Gastrocnemius medialis (tissue), 4 donors: ENCODE measurements at regions not wholly inside any gene's neighbourhood (a gene's known extent, or its start where the extent isn't known, plus 50 kb on each side); places are given as distances from the start of the nearest gene placed in this dataset.

Source experiments
- ATAC-seq, 2 donors: fragments of 150-250 bp; one replicate each; pipeline ENCODE4 v1.9.1; 2016
- DNase-seq, 2 donors: peaks; one replicate each; pipeline ENCODE4 v3.0.0-alpha.2; 2019
- H3K27ac ChIP-seq, 4 donors: fragments of 200-600 bp; sonication (generic); 1 replicate in 1 of 4; 2 replicates in 3 of 4; pipeline ENCODE4 v1.5.1; 2016 to 2018; ENCODE audit warnings: mild to moderate bottlenecking in 2 of 4, moderate library complexity in 1 of 4
- H3K27me3 ChIP-seq, 3 donors: fragments of 200-600 bp; sonication (generic) in 2 of 3; 1 replicate in 1 of 3; 2 replicates in 2 of 3; pipeline versions ENCODE4 v1.5.1 to v1.6.0; 2016 to 2019; ENCODE audit warnings: mild to moderate bottlenecking in 1 of 3, moderate library complexity in 1 of 3
- H3K36me3 ChIP-seq, 2 donors: fragments of 200-600 bp; sonication (generic) in 1 of 2; one replicate each; pipeline ENCODE4 v1.5.1; 2017 to 2018
- H3K4me1 ChIP-seq, 2 donors: fragments of 200-600 bp; sonication (generic) in 1 of 2; one replicate each; pipeline ENCODE4 v1.5.1; 2016 to 2017; ENCODE audit warnings: mild to moderate bottlenecking in 2 of 2
- H3K4me3 ChIP-seq, 4 donors: fragments of 200-600 bp; sonication (generic) in 3 of 4; 1 replicate in 1 of 4; 2 replicates in 3 of 4; pipeline ENCODE4 v1.5.1; 2016 to 2019; ENCODE audit warnings: mild to moderate bottlenecking in 2 of 4
- H3K9me3 ChIP-seq, 3 donors: fragments of 200-600 bp; sonication (generic) in 2 of 3; 1 replicate in 1 of 3; 2 replicates in 2 of 3; pipeline ENCODE4 v1.5.1; 2016 to 2019
- POLR2A ChIP-seq, 2 donors: fragments of 450-650 bp; IDR thresholded peaks; one replicate each; pipeline ENCODE4 v1.6.1; 2017; ENCODE audit warnings: antibody characterized with exemption in 2 of 2, mild to moderate bottlenecking in 2 of 2, moderate library complexity in 2 of 2
- in situ Hi-C, 4 donors: fragments of 200-750 bp; cut with MboI; loops; one replicate each; pipeline versions ENCODE4 v1.15.0 to v1.8.0; 2017; ENCODE audit warnings: low sequenced_read_pairs in 4 of 4
- intact Hi-C: fragments of 100-400 bp; cut with DNase I; formaldehyde crosslinking; loops from one replicate; pipeline ENCODE4 v1.15.1; 2023; ENCODE audit warnings: low total_unique reads
- TF ChIP-seq, protein P1 (sequence below), 5 experiments: fragments of 450-650 bp in 3 of 5; fragments of 200-600 bp in 2 of 5; sonication (generic) in 2 of 5; IDR thresholded peaks in 4 of 5; conservative IDR thresholded peaks in 1 of 5; 1 replicate in 4 of 5; 2 replicates in 1 of 5; pipeline ENCODE4 v1.5.1; 2016 to 2019; ENCODE audit warnings: antibody characterized with exemption in 5 of 5, mild to moderate bottlenecking in 3 of 5, moderate library complexity in 3 of 5

DNA sequence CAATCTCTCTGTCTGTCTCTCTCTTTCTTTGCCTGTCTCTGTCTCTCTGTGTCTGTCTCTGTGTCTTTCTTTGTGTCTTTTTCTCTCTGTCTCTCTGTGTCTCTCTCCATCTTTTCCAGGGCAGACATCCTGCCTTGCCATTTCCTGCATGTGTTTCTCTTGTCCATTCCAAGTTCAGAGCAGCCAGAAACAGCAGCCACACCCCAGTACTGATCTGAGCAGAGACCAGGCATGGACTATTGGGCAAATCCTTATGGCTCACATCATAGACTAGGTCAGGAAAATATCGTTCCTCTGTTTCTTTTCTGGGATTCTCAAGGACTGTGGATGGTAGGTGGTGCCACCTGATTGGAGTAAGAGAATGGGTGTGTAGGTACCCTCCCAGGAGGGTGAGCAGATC is 95.8 kb downstream of the RAMP3 start:
- H3K27me3 ChIP-seq = peaks cover 0 to 2% (median 0%) of the 10 kb centered on the region in 3 donors
- H3K4me1 ChIP-seq = no peaks in the 10 kb centered on the region
- TF ChIP-seq, protein P1, sequence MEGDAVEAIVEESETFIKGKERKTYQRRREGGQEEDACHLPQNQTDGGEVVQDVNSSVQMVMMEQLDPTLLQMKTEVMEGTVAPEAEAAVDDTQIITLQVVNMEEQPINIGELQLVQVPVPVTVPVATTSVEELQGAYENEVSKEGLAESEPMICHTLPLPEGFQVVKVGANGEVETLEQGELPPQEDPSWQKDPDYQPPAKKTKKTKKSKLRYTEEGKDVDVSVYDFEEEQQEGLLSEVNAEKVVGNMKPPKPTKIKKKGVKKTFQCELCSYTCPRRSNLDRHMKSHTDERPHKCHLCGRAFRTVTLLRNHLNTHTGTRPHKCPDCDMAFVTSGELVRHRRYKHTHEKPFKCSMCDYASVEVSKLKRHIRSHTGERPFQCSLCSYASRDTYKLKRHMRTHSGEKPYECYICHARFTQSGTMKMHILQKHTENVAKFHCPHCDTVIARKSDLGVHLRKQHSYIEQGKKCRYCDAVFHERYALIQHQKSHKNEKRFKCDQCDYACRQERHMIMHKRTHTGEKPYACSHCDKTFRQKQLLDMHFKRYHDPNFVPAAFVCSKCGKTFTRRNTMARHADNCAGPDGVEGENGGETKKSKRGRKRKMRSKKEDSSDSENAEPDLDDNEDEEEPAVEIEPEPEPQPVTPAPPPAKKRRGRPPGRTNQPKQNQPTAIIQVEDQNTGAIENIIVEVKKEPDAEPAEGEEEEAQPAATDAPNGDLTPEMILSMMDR (IDR thresholded peaks at IDR 0.05 in 4 of 5, conservative IDR thresholded peaks at IDR 0.05 in 1 of 5) = no peak
- no peak overlapping the region for H3K27ac ChIP-seq
- no peaks in the 10 kb centered on the region for H3K9me3 ChIP-seq
- in situ Hi-C loops (loop anchor here in 2 of 4 donors (5.0 to 10.0 kb wide), 2 partner anchors 96 to 99 kb away; partner anchors contain the start of gene RAMP3 (in 2 of the 2)), intact Hi-C loops (no loop called here)
- no peak for ATAC-seq
- H3K36me3 ChIP-seq = no peaks in the 10 kb centered on the region
- no peak overlapping the region for H3K4me3 ChIP-seq
- DNase-seq = no peak

DNA sequence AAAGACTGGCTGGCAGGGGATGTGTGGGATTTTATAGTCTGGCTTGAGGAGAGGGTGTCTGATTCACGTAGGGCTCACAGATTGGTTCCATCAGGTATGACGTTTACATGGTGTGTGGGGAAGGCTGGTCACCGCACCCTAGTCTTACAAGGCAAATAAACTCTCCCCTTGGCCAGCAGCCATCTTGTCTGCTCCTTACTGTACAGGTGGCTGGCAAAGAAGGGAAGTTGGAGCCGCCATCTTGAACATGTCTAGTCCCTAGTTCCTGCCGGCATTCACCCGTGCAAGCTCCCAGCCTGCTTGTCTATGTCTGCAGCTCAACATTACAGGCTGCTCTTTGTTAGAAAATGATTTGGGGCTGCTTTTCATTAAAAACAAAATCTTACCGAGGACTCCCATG is 97.6 kb downstream of the RAMP3 start:
- TF ChIP-seq, protein P1 (IDR thresholded peaks at IDR 0.05 in 4 of 5, conservative IDR thresholded peaks at IDR 0.05 in 1 of 5) = no peak
- TF ChIP-seq POLR2A (IDR thresholded peaks at IDR 0.05) = no peak
- H3K27ac ChIP-seq = no peak overlapping the region
- no peak overlapping the region for H3K4me3 ChIP-seq
- no peaks in the 10 kb centered on the region for H3K4me1 ChIP-seq
- no peak for ATAC-seq
- H3K9me3 ChIP-seq = no peaks in the 10 kb centered on the region
- H3K36me3 ChIP-seq = no peaks in the 10 kb centered on the region
- no peak for DNase-seq
- H3K27me3 ChIP-seq = peaks cover 0 to 2% (median 0%) of the 10 kb centered on the region in 3 donors
- intact Hi-C loops = no loop called here
- in situ Hi-C loops = loop anchor here in 1 of 4 donors (10.0 kb wide), 1 partner anchor 100 kb away; the partner anchor contains the start of gene RAMP3

DNA sequence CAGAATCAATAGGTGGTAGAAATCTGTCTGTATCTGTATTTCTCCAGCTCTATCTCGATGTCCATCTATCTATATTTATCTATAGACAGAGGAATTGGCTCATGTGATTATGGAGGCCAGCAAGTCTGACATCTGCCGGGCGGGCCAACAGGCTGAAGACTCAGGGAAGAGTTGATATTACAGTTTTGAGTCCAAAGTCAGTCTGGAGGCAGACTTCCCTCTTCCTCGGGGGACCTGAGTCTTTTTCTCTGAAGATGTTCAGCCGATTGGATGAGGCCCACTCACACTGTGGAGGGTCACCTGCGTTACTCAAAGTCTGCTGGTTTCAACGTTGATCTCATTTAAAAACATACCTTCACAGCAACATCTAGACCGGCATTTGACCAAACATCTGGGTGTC is 98.7 kb downstream of the RAMP3 start:
- TF ChIP-seq, protein P1 (IDR thresholded peaks at IDR 0.05 in 4 of 5, conservative IDR thresholded peaks at IDR 0.05 in 1 of 5) = no peak
- no peak for TF ChIP-seq POLR2A (IDR thresholded peaks at IDR 0.05)
- Histone ChIP-seq H3K27me3 (peaks cover 0 to 2% (median 0%) of the 10 kb centered on the region in 3 donors), H3K4me3 (no peak overlapping the region), H3K9me3 (no peaks in the 10 kb centered on the region), H3K4me1 (no peaks in the 10 kb centered on the region), H3K36me3 (no peaks in the 10 kb centered on the region), H3K27ac (no peak overlapping the region)
- intact Hi-C loops = no loop called here
- in situ Hi-C loops = loop anchor here in 1 of 4 donors (10.0 kb wide), 1 partner anchor 102 kb away; the partner anchor contains the start of gene RAMP3
- ATAC-seq (no peak), DNase-seq (no peak)

DNA sequence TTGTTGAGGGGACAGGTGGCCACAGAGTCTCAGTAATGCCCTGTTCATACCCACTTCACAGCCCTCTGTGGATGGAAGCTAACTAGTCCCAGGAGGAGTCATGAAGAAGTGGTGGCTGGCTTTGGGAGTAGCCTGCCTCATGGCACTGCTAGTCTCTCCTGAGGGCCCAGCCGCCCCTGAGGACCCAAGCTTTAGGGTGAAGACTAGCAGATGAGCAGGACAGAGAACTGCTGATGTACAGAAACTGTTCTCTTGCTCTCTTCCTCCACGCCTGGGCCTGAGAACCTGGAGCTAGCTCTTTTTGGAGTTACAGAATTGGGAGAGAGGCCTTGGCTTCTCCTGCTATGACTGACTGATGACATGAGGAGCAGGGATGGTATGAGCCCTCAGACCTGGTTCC is 99.2 kb downstream of the RAMP3 start:
- intact Hi-C loops = no loop called here
- in situ Hi-C loops = loop anchor here in 1 of 4 donors (10.0 kb wide), 1 partner anchor 102 kb away; the partner anchor contains the start of gene RAMP3

More for the DNA sequence above, 99.2 kb downstream of the RAMP3 start:
- DNase-seq (no peak), ATAC-seq (no peak)
- Histone ChIP-seq H3K27ac (no peak overlapping the region), H3K4me1 (no peaks in the 10 kb centered on the region), H3K36me3 (no peaks in the 10 kb centered on the region), H3K27me3 (peaks cover 0 to 2% (median 0%) of the 10 kb centered on the region in 3 donors), H3K4me3 (no peak overlapping the region), H3K9me3 (no peaks in the 10 kb centered on the region)
- TF ChIP-seq, protein P1 (IDR thresholded peaks at IDR 0.05 in 4 of 5, conservative IDR thresholded peaks at IDR 0.05 in 1 of 5) = no peak
- TF ChIP-seq POLR2A (IDR thresholded peaks at IDR 0.05) = no peak
